ENCODE measurements at regions not wholly inside any gene's neighbourhood (a gene's known extent, or its start where the extent isn't known, plus 50 kb on each side); places are given as distances from the start of the nearest gene placed in this dataset.

- no peak overlapping the region for H2BK120ac ChIP-seq (ENCODE audit: low read depth, low read length, poor library complexity, severe bottlenecking)
- no peaks in the 10 kb centered on the region for H3K79me2 ChIP-seq (ENCODE audit: insufficient read depth, low read length)
- H3K27ac Mint-ChIP-seq: no peak overlapping the region
- H2AK5ac ChIP-seq (ENCODE audit: insufficient read length, low read length): no peak overlapping the region
- peaks cover 48 to 63% of the 10 kb centered on the region in 2 experiments for H3K4me1 Mint-ChIP-seq
- H4K8ac ChIP-seq (replicated peaks; ENCODE audit: insufficient read length, low read depth, low read length): no peak overlapping the region
- no CpG with 5 or more reads among the region's 8 CpGs for WGBS (ENCODE audit: extremely low coverage, insufficient read length, low lambda C conversion rate)
- peaks cover 2% of the 10 kb centered on the region; the same call in 1 of the 2 replicates for H3K4me1 ChIP-seq (ENCODE audit: insufficient read depth, low read length)
- H2BK5ac ChIP-seq (ENCODE audit: insufficient read length, low read length): no peak overlapping the region
- H3K9me3 Mint-ChIP-seq: peaks cover 0 to 2% of the 10 kb centered on the region in 2 experiments; a peak in 3 of 5 replicates
- no peak overlapping the region for H3K23ac ChIP-seq (ENCODE audit: insufficient read length, low read depth, low read length)
- H2BK12ac ChIP-seq (ENCODE audit: insufficient read length, low read depth, low read length): no peak overlapping the region
- TF ChIP-seq CTCF (conservative IDR thresholded peaks at IDR 0.05): no peak
- H3T11ph ChIP-seq (ENCODE audit: low read length): no peak overlapping the region
- H4K20me1 ChIP-seq (ENCODE audit: control insufficient read depth, insufficient read depth, insufficient read length): no peaks in the 10 kb centered on the region
- no peak overlapping the region for H3K56ac ChIP-seq (ENCODE audit: insufficient read length, low read depth, low read length)
- H3K23me2 ChIP-seq (ENCODE audit: insufficient read length, low read depth, low read length, poor library complexity, severe bottlenecking): no peaks in the 10 kb centered on the region
- no peaks in the 10 kb centered on the region for H3K9me3 ChIP-seq (ENCODE audit: control insufficient read depth, low read depth, low read length)
- no peak overlapping the region for H3K4me2 ChIP-seq (ENCODE audit: insufficient read depth, insufficient read length, low read length)
- H3K36me3 Mint-ChIP-seq (ENCODE audit: insufficient read depth in 1 of 3, low read depth in 3 of 3): peaks cover 0 to 8% (median 4%) of the 10 kb centered on the region in 3 experiments; a peak in 3 of 7 replicates
- no peaks in the 10 kb centered on the region for H3K79me1 ChIP-seq (ENCODE audit: insufficient read depth, low read depth, low read length, poor library complexity, severe bottlenecking)
- peaks cover 10% of the 10 kb centered on the region; the same call in 1 of the 2 replicates for H3K27me3 ChIP-seq (ENCODE audit: insufficient read depth, low read length)
- H3K9ac ChIP-seq (ENCODE audit: extremely low read depth, insufficient read length, low read length): no peak overlapping the region
- H3K4me3 Mint-ChIP-seq: no peak overlapping the region
- peak overlapping the region; percentile 96 for H2BK20ac ChIP-seq (ENCODE audit: low read depth, low read length, poor library complexity, severe bottlenecking)
- no peak overlapping the region for H3K14ac ChIP-seq (ENCODE audit: insufficient read depth, low read length)
- no peak for DNase-seq
- H4K91ac ChIP-seq (ENCODE audit: insufficient read length, low read depth, low read length): no peak overlapping the region
- H2AFZ ChIP-seq (ENCODE audit: low read length): no peak overlapping the region
- H3K27ac ChIP-seq (ENCODE audit: insufficient read length, low read depth, low read length): no peak overlapping the region
- no peak overlapping the region for H4K5ac ChIP-seq (ENCODE audit: insufficient read length, low read depth, low read length)
- H3K18ac ChIP-seq (ENCODE audit: insufficient read length, low read depth, low read length): no peak overlapping the region
- H2BK15ac ChIP-seq (ENCODE audit: low read depth, low read length): no peak overlapping the region
- no peak overlapping the region for H3K4ac ChIP-seq (ENCODE audit: low read depth, low read length)
- peaks cover 23% of the 10 kb centered on the region for H3K27me3 Mint-ChIP-seq (ENCODE audit: low read depth)
Observed at GRCh38 chr3:104548401-104548800, 818.3 kb upstream of the ALCAM start.
